K562 (cell line): ENCODE measurements at regions not wholly inside any gene's neighbourhood (a gene's known extent, or its start where the extent isn't known, plus 50 kb on each side); places are given as distances from the start of the nearest gene placed in this dataset.

ENCODE experiments used
- ADNP ChIP-seq: fragments of 200-800 bp; sonication (Bioruptor generic); IDR thresholded peaks from 2 replicates; pipeline ENCODE4 v1.6.1; 2016; ENCODE audit warnings: missing genetic modification characterization, missing compliant biosample characterization
- ARID3A ChIP-seq: IDR thresholded peaks from 2 replicates; pipeline ENCODE4 v1.6.1; 2012; ENCODE audit warnings: low read depth, low read length, improper control_type of control experiment, borderline replicate concordance
- CLOCK ChIP-seq: fragments of 250-450 bp; sonication (Bioruptor Pico); IDR thresholded peaks from 2 replicates; pipeline ENCODE4 v1.4.0; 2020; ENCODE audit warnings: mild to moderate bottlenecking, moderate library complexity, borderline replicate concordance
- COPS2 ChIP-seq: fragments of 450-650 bp; conservative IDR thresholded peaks from 2 replicates; pipeline ENCODE4 v1.6.1; 2016; ENCODE audit warnings: mild to moderate bottlenecking, moderate library complexity
- MAFG ChIP-seq: fragments of 450-650 bp; conservative IDR thresholded peaks from 2 replicates; pipeline ENCODE4 v1.6.1; 2016; ENCODE audit warnings: missing genetic modification characterization, missing compliant biosample characterization
- MCM2 ChIP-seq: fragments of 450-650 bp; IDR thresholded peaks from 2 replicates; pipeline ENCODE4 v1.6.1; 2017; ENCODE audit warnings: low read depth, mild to moderate bottlenecking
- PHTF2 ChIP-seq: fragments of 250-450 bp; sonication (Bioruptor Pico); IDR thresholded peaks from 2 replicates; pipeline ENCODE4 v1.5.0; 2021; ENCODE audit warnings: mild to moderate bottlenecking
- PURB ChIP-seq: sonication (generic); formaldehyde crosslinking; IDR thresholded peaks from 2 replicates; pipeline ENCODE4 v1.9.0; 2021; ENCODE audit warnings: low read depth, mild to moderate bottlenecking, missing genetic modification reagents
- RNF219 ChIP-seq: fragments of 250-450 bp; sonication (Bioruptor Pico); IDR thresholded peaks from 2 replicates; pipeline ENCODE4 v1.5.0; 2022; ENCODE audit warnings: mild to moderate bottlenecking
- SAFB2 ChIP-seq: fragments of 200-400 bp; formaldehyde crosslinking; IDR thresholded peaks from 2 replicates; pipeline ENCODE4 v1.6.1; 2018; ENCODE audit warnings: borderline replicate concordance, low read length, low read depth, moderate library complexity; ENCODE audit not compliant: severe bottlenecking
- SRSF9 ChIP-seq: fragments of 200-400 bp; formaldehyde crosslinking; IDR thresholded peaks from 2 replicates; pipeline ENCODE4 v1.6.1; 2017; ENCODE audit warnings: low read depth, low read length, borderline replicate concordance
- TAF1 ChIP-seq: IDR thresholded peaks from 2 replicates; pipeline ENCODE4 v1.6.1; 2011; ENCODE audit warnings: mild to moderate bottlenecking, low read length, moderate library complexity; ENCODE audit not compliant: insufficient read depth, control insufficient read depth, severe bottlenecking; ENCODE audit errors: extremely low read depth
- UBTF ChIP-seq, 2 experiments: IDR thresholded peaks; 2 replicates each; pipeline ENCODE4 v1.6.1; 2012; ENCODE audit warnings: improper control_type of control experiment in 2 of 2, low read depth in 2 of 2, low read length in 2 of 2, borderline replicate concordance in 1 of 2
- ZFP30 ChIP-seq: fragments of 250-450 bp; sonication (Bioruptor Pico); IDR thresholded peaks from 2 replicates; pipeline ENCODE4 v1.8.0; 2022; ENCODE audit warnings: moderate library complexity, mild to moderate bottlenecking, inconsistent platforms, borderline replicate concordance
- ZNF165 ChIP-seq: fragments of 250-450 bp; sonication (Bioruptor Pico); IDR thresholded peaks from 2 replicates; pipeline ENCODE4 v1.4.0; 2020; ENCODE audit warnings: borderline replicate concordance
- ZNF57 ChIP-seq: fragments of 450-650 bp; formaldehyde crosslinking; IDR thresholded peaks from 2 replicates; pipeline ENCODE4 v1.4.0; 2020; ENCODE audit warnings: mild to moderate bottlenecking, moderate library complexity
- TF ChIP-seq, protein P1 (sequence below): fragments of 250-450 bp; sonication (Bioruptor Pico); IDR thresholded peaks from 2 replicates; pipeline ENCODE4 v1.8.0; 2021; ENCODE audit warnings: mild to moderate bottlenecking, moderate library complexity

DNA sequence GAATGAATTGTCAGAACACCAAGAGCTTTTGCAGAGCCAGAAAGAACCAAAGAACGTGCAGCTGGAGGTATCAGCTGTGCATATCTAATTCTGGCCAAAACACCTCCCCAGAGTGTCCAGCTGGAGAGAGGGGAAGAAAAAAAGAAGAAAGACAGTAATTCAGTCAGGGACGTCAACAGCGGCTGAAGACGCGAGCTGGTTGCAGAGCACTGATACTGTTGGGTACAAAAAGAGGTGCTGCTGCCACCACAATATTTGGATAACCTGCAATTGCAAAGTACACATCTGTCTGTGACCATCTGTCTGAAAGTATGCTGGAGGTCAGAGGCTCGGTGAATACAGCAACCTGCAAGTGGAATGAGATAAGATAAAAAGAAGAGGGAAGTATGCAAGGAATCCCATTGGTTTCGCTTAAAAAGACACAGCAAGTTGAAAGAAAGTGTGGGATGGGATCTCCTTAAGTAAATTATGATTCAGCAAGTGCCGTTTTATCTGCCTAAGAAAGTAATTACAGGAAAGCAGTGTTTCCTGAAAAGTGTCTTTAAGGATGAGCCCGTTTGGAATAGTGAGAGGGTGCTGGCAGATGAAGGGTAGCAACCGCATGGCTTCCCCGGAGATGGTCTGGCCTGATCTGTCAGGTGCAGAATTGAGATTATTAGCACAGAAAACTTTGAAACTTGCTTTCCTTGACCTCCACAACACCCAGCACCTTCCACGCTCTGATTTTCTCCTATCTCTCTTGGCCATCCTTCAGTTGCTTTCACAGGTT, 189.9 kb upstream of the PRDM1 start (continued):
- TF ChIP-seq PURB (CRISPR knock-in tag) (no peak), MAFG (tag) (no peak), COPS2 (no peak), TAF1 (no peak), CLOCK (no peak), ADNP (tag) (no peak), ARID3A (no peak), UBTF (IDR thresholded peaks at IDR 0.05; ENCODE audit: borderline replicate concordance in 1 of 2, low read depth in 2 of 2, low read length in 2 of 2) (no peak), RNF219 (CRISPR knock-in tag) (no peak), SAFB2 (no peak), MCM2 (no peak), ZNF57 (CRISPR knock-in tag) (no peak), ZNF165 (CRISPR knock-in tag) (no peak), ZFP30 (CRISPR knock-in tag) (no peak), SRSF9 (no peak), PHTF2 (CRISPR knock-in tag) (no peak)
- TF ChIP-seq, protein P1, sequence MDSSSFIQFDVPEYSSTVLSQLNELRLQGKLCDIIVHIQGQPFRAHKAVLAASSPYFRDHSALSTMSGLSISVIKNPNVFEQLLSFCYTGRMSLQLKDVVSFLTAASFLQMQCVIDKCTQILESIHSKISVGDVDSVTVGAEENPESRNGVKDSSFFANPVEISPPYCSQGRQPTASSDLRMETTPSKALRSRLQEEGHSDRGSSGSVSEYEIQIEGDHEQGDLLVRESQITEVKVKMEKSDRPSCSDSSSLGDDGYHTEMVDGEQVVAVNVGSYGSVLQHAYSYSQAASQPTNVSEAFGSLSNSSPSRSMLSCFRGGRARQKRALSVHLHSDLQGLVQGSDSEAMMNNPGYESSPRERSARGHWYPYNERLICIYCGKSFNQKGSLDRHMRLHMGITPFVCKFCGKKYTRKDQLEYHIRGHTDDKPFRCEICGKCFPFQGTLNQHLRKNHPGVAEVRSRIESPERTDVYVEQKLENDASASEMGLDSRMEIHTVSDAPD (CRISPR knock-in tag), result no peak
